ENCODE measurements at regions not wholly inside any gene's neighbourhood (a gene's known extent, or its start where the extent isn't known, plus 50 kb on each side); places are given as distances from the start of the nearest gene placed in this dataset.
"Not testable (repeated sequence)": the region's sequence is repeated elsewhere in the genome, so short reads cannot be mapped to it uniquely, and the experiment has no call there.

- no peak for DNase-seq (ENCODE audit: low spot score)
Observed at GRCh38 chr6:14390805-14391204, 273.2 kb downstream of the CD83 start.

DNA sequence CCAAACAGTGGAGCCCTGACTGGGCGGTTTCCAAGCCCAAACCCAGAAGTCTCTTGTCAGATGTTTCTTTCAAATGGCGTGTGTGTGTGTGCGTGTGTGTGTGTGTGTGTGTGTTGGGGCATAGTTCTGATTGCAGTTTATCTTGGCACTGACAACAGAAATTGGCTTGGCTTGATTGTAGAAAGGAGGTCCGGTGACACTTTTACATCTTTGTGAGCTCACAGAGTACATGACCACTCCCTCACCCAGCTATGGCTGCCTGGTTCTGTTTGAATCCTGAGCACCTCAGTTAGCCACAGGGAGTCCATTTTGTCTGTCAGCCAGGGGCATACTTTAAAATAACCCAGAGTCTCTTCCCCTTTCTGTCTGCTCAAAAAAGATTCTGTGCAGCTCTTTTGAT is 276.3 kb downstream of the CD83 start:
- no peak for DNase-seq (ENCODE audit: low spot score)

DNA sequence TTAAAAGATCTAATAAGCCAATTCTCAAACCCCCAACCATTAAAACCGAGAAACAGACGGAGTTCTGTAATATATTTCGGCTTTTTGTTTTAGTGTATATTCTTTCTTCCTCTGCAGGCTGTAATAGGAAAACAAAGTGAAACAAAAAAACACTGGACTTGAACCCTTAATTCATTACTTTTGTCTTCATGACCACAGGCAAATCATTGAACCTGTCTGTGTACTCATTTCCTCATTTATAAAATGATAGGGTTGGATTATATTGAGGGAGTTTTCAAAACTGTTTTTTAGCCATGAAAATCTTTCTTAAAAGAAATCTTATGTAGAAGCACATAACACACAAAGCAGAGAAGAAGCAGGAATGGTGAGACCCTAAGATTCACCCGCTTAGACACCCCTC is 278.8 kb downstream of the CD83 start:
- DNase-seq (ENCODE audit: low spot score) = no peak

GRCh38 chr6:14396826-14397517 is 279.4 kb downstream of the CD83 start:
- DNase-seq (ENCODE audit: low spot score) = peak; percentile 34

DNA sequence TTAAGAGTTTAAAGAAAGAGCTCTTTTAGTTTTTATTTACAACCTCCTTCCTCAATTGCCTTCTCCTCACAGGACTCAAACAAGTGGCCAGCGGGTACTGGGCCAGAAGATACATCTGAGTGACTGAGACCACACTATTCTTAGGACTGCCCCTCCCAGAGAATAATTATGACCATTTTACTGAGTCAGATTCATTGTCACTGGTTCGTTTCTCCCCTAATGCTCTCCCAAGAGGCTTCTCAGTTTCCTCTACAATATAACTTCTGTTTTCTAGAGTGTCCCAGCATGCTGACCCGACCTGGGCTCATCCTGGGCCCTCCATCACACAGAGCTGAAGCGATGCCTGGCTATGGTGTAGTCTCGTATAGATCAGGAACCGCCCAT is 279.9 kb downstream of the CD83 start:
- no peak for DNase-seq (ENCODE audit: low spot score)

DNA sequence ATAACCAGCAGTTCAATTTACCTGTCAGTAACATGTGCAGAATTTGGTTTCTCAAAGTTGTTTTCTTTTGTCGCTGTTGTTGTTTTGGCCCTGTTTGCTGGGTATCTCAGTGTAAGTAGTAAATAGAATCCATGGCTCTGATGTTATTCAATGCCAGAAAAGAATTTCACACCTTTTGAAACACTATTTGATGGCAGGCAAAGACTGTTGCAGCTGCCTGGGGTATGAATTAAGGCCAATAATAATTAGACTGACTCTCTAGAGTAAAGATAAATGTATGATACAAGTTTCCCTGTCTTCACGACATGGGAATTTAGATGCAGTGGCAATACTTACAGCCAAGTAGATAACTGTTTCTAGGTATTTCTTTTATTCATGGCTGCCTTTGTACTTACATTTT is 281.4 kb downstream of the CD83 start:
- no peak for DNase-seq (ENCODE audit: low spot score)

GRCh38 chr6:14399635-14400034 is 282.1 kb downstream of the CD83 start:
- no peak for DNase-seq (ENCODE audit: low spot score)

GRCh38 chr6:14401246-14401645 is 283.7 kb downstream of the CD83 start:
- no peak for DNase-seq (ENCODE audit: low spot score)

- DNase-seq (ENCODE audit: low spot score) = no peak
Observed at GRCh38 chr6:14406614-14407331, 289.2 kb downstream of the CD83 start.

DNA sequence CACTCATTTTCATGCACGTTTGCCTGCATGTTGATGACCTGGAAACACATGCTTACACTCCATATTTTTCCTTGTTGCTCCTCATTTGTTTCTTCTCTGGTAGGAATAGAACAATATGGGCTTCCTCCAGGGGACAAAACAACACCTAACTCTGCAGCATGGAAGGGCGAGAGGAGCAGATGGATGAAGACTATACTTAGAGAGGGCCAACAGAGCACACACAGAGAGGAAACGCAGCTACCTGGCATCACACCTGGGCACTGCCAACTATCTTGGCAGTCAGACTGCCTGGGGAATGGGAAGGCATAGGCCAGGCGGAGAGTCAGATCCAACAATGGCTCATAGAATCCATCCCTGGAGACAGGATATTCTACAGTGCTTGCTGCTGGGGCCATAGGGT is 290.9 kb downstream of the CD83 start:
- DNase-seq (ENCODE audit: low spot score) = no peak

DNA sequence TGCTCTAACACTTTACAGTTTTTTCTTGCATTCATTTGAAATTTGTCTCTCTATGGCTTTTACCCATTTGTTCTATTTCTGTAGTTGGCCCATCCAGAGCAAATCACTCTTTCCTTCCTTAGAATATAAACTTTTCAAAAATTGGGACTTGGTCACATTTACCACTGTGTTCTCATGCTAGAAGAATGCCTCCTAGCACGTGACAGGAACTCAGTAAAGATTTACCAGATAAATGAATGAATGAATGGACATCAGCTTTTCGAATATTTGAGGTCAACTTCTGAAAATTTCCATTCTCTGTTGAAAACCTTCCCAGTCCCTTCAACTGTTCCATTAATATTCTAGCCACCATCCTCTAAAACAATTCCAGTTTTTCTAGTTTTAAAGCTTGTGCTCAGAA is 294.5 kb downstream of the CD83 start:
- DNase-seq (ENCODE audit: low spot score) = peak; percentile 41

- no peak for DNase-seq (ENCODE audit: low spot score)
Observed at GRCh38 chr6:14415452-14415851, 297.9 kb downstream of the CD83 start.

DNA sequence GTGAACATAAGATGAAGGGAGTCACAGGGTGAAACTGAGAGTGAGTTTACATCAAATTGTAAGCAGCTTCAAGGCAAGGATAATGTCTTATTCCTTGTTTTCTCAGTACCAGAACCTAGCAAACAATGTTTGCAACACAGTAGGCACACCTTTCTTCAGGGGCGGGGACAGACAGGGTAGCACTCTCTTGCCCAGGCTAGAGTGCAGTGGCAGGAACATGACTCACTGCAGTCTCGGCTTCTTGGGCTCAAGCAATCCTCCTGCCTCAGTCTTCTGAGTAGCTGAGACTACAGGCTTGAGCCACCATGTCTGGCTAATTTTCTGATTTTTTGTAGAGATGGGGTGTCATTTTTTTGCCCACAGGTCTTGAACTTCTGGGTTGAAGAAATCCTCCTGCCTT is 299.8 kb downstream of the CD83 start:
- no peak for DNase-seq (ENCODE audit: low spot score)

- not testable (repeated sequence) for DNase-seq (ENCODE audit: low spot score)
Observed at GRCh38 chr6:14419224-14419623, 301.7 kb downstream of the CD83 start.

DNA sequence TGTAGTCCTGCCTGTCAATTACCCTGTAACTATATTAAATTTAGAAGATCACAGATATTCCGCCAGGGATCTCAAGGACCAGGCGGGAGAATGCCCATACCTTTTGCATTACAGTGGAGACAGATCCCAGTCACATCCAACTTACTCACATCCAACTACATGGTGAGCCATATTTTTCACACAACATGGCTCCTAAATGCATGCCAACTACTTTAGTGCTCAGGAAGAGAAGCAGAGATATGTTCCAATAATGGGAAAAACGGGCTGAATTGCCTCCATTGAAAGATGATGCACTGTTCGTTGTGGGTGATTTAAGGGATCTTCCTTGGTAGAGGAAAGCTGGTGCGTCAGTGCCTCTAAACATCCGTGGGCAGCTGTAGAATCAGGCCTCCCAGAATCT is 304.5 kb downstream of the CD83 start:
- no peak for DNase-seq (ENCODE audit: low spot score)

- no peak for DNase-seq (ENCODE audit: low spot score)
Observed at GRCh38 chr6:14422917-14423316, 305.3 kb downstream of the CD83 start.

GRCh38 chr6:14423330-14423729 is 305.8 kb downstream of the CD83 start:
- DNase-seq (ENCODE audit: low spot score) = no peak

DNA sequence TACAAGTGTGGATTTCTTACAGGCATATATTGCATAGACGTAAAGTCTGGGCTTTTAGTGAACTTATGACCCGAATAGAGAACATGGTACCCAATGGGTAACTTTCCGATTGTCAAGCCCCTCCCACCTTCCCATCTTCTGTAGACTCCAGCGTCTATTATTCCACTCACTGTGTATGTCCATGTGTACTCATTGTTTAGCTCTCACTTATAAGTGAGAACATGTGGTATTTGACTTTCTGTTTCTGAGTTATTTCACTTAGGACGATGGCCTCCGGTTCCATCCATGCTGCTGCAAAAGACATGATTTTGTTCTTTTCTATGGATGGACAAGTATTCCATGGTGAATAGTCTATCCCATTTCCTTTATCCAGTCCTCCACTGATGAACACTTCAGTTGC is 306.4 kb downstream of the CD83 start:
- DNase-seq (ENCODE audit: low spot score) = no peak

GRCh38 chr6:14425805-14426204 is 308.2 kb downstream of the CD83 start:
- DNase-seq (ENCODE audit: low spot score) = no peak

DNA sequence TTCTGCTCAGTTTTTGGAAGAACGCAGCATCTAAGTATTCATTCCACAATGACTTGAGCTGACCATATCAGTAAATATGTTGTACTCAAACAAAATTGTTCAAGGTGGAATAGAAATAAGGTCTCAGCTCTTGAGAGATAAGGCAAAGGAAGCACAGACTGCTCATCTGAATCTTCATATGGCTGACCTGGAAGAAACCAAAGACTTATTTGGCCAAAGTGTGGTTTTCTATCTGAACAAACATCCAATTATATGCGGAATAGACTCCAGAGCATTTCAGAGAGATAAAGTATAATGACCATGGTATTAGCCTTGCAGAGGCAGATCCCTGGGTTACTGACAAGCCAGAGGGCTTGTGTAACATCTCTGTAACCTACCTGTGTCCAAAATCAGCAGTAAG is 308.7 kb downstream of the CD83 start:
- no peak for DNase-seq (ENCODE audit: low spot score)

GRCh38 chr6:14428269-14428668 is 310.7 kb downstream of the CD83 start:
- DNase-seq (ENCODE audit: low spot score) = no peak

DNA sequence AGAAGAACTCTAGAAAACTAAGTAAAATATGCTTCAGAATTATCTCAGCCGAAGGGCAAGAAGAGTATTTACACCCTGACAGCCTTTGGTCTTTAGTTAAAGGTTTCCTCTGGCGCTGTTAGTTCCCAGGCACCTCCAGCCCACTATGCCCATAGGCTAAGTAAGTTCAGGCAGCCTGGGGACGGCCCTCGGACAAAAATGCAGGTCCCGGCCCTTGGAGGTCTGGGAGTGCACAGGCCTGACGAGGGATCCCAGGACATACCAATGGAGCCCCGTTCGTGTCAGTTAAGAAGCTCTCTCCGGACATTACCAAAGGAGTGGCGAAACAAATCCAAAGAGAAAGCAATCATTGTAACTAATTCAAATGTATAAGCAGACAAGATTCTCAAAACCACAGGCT is 311.8 kb downstream of the CD83 start:
- DNase-seq (ENCODE audit: low spot score) = no peak

- no peak for DNase-seq (ENCODE audit: low spot score)
Observed at GRCh38 chr6:14430218-14430617, 312.6 kb downstream of the CD83 start.
